CD4-positive, alpha-beta T cell treated with Interleukin-12 subunit alpha and Interleukin-12 subunit beta, for 1 hour (primary cell): ENCODE measurements at regions not wholly inside any gene's neighbourhood (a gene's known extent, or its start where the extent isn't known, plus 50 kb on each side); places are given as distances from the start of the nearest gene placed in this dataset.
"Not testable (repeated sequence)": the region's sequence is repeated elsewhere in the genome, so short reads cannot be mapped to it uniquely, and the experiment has no call there.

Experiments used
- DNase-seq: peaks from one replicate; pipeline ENCODE4 v3.0.0-alpha.2; 2020

DNA sequence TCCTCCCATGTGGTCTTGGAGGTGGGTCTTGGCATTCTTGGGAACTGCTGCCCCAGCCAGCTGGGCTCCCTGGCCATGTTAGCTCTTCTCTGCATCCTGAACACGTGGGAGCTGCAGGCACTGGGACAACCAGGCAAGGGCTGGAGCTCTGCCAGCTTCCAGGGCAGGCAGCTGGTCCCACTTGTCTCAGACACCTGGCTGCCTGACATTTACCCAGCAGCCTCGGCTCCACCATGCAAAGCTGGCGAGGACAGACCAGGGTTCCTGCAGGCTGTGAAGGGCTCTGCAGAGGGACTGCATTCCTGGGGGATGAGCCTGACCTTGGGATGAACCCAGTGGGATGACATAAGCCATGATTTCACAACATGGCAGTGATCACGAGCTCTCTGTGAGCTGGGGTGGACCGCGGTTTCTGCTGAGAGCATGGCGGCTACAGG lies 99.0 kb upstream of the TSHZ3 start:
- no peak for DNase-seq

GRCh38 chr19:31449379-31449778 lies 100.1 kb upstream of the TSHZ3 start:
- DNase-seq = no peak

- DNase-seq = no peak
Measured at GRCh38 chr19:31450696-31451095, 101.5 kb upstream of the TSHZ3 start.

DNA sequence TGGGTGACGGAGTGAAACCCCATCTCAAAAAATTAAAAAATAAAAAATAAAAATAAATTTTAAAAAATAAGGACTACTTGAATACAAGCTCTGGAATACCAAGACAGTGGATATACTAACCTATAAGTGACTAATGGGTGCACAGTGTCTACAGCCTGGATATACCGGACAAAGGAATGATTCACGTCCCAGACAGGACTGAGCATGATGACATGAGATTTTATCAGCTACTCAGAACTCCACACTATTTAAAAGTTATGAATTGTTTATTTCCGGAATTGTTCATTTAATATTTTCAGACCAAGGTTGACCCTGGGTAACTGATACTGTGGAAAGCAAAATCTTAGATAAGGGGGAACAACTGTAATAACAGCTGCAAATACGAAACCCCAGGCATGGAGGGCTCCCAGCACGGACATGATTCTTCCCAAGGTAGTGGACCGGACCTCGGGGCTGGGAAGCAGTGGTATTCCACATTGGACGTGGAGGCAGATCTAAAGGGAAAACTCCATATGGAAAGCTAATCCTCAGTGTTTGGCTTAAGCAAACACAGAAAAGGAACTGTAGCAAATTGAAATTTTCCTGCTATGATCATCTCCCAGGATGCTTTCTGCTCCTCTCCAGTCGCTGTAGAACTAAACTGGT lies 102.6 kb upstream of the TSHZ3 start:
- no peak for DNase-seq

DNA sequence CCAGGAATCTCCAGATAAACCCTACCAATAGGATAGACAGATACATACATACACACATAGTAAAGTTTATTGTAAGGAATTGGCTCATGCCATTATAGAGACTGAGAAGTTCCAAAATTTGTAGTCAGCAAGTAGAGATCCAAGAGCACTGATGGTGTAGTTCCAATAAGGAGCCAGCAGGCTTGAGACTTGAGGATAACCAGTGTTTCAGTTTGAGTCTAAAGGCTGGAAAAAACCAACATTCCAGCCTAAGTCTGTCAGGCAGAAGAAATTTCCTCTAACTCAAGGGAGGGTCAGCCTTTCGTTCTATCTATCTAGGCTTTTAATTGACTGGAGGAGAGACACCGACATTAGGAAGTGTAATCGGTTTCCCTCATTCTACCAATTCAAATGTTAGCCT lies 110.2 kb upstream of the TSHZ3 start:
- no peak for DNase-seq

GRCh38 chr19:31461814-31462539 lies 112.7 kb upstream of the TSHZ3 start:
- DNase-seq = no peak

GRCh38 chr19:31470229-31470939 lies 121.1 kb upstream of the TSHZ3 start:
- no peak for DNase-seq

GRCh38 chr19:31470952-31471351 lies 121.7 kb upstream of the TSHZ3 start:
- no peak for DNase-seq

DNA sequence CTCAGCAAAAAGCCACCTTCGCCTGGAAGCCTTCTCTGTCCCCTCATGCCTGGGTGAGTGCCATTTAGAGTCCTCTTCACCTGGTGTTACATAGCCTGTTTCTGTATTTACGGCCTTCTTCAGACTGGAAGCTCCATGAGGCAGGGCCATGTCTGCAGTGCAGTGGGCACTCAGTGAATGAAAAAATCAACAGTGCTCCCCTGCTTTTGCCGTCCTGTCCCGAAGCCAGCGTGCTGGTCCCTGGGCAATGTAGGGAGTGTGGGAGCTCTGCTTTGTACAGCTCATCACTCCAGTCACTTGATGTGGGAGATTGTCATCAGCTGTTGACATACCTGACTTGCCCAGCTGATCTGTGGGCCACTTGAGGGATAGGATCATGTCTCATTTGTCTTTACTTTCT lies 129.0 kb upstream of the TSHZ3 start:
- no peak for DNase-seq

GRCh38 chr19:31483226-31483857 lies 134.1 kb upstream of the TSHZ3 start:
- no peak for DNase-seq

- DNase-seq = not testable (repeated sequence)
Measured at GRCh38 chr19:31484858-31485410, 135.7 kb upstream of the TSHZ3 start.

- DNase-seq = no peak
Measured at GRCh38 chr19:31485472-31485871, 136.2 kb upstream of the TSHZ3 start.

GRCh38 chr19:31491242-31491641 lies 142.0 kb upstream of the TSHZ3 start:
- no peak for DNase-seq

- no peak for DNase-seq
Measured at GRCh38 chr19:31492050-31492449, 142.8 kb upstream of the TSHZ3 start.

DNA sequence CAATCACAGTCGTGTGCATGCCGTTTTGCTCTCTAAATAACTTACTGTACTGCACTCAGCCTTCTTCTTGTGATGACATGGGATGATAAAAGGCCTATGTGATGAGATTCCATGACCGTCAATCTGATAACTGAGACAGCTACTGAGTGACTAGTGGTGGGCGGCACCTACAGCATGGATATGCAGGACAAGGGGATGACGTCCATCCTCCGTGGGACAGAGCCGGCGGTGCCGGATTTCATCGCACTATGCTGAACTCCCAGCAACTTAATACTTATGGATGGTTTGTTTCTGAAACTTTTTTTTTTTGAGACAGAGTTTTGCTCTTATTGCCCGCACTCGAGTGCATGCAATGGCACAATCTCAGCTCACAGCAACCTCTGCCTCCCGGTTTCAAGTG lies 146.8 kb upstream of the TSHZ3 start:
- no peak for DNase-seq

DNA sequence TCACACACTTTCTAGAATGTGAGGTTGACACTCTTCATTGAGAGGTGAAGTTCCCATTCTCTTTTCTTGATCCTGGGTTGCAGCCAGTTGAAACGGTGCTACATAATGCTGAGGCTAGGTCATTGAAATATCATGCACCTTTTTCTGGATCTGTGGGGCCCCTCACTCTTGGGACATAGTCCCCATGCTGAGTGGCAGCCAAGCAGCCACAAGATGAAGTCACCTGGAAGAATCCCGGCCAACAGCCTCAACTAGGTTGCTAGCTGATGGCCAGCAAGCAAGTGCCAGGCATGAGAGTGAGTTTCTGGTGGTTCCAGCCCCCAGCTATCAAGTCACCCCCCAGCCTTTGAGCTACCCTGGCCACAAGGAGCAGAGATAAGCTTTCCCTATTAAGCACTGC lies 148.5 kb upstream of the TSHZ3 start:
- no peak for DNase-seq

DNA sequence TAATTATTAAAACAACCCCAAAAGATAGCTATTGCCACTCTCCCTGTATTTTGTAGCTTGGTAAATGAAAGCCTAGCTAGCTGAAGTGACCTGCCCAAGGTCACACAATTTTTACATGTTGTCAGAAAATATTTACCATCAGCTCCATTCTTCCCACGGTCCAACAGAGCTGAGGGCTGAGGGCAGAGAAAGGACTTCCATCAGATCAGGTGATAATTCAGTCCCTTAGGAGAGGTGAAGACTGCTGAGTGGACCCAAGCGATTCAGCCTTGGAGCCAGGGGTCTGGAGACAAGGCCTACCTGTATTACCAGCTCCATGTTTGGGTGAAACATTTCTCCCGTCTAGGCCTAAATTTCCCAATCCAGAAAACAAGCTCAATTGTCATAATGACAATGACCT lies 149.5 kb upstream of the TSHZ3 start:
- DNase-seq = no peak

DNA sequence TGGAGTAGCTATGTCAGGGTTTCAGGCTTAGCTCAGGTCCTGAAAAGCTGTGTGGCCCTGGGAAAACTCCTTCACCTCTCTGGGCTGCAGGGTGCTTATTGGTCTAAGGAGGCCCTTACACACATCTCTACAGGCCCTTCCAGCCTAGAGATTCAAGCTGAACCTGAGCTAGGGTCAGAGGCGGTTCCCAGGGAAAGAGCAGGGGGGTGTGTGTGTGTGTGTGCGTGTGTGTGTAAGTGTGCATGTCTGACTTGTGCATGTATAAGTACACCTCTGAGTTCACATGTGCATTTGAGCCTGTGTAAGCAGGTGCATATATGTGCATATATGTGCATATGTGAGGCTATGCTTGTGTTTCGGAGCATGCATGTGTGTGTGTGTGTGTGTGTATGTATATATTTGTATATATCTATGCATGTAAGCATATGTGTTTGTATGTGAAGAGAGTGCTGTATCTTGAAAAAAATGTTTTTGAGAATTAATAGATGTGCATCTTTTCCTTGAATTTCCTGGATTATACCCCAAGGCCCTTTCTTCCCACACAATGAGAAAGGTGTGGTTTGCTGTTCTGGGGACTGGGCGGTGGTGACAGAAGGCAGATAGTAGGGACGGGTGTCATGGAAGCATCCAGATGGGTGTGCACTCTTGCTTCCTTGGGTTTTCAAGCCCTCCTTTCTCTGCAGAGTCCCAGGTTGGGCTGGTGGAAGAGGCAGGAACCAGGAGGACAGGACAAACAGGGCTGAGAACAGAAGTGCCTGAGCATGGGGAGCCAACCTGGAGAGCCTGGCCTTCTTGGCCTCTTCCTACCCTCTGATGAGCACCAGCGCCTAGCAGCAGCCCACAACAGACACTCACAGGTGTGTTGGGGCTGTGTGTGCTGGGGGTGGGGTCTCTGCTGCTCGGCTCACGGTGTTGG lies 150.3 kb upstream of the TSHZ3 start:
- DNase-seq = no peak

GRCh38 chr19:31500197-31500830 lies 151.1 kb upstream of the TSHZ3 start:
- DNase-seq = no peak

DNA sequence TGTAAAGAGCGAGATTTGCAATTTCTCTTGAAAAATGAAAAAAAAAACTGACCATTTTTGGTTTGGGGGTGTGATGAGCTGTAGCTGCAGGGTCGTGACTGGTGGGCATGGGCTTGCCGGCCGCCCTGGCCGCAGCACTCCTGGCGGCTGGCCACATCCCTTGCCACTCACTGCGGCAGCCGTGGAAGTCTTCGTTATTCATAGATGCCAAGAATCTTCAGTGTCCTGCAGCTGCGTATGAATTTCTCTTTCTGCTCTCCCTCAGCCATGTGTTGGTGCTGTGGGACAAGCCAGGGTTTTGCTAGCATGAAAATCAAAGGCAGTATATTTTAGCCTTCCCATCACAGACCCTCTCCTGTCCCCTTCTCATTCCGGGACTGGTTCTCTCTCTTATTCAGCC lies 151.7 kb upstream of the TSHZ3 start:
- DNase-seq = no peak

- DNase-seq = no peak
Measured at GRCh38 chr19:31501427-31502195, 152.4 kb upstream of the TSHZ3 start.
